GM12891 (cell line): ENCODE measurements at regions not wholly inside any gene's neighbourhood (a gene's known extent, or its start where the extent isn't known, plus 50 kb on each side); places are given as distances from the start of the nearest gene placed in this dataset.

ENCODE experiments used
- POLR2A ChIP-seq: IDR thresholded peaks from 2 replicates; pipeline ENCODE4 v1.6.1; 2011; ENCODE audit warnings: low read depth, low read length, control low read depth
- POLR2AphosphoS5 ChIP-seq: IDR thresholded peaks from 2 replicates; pipeline ENCODE4 v1.6.1; 2011; ENCODE audit warnings: low read depth, low read length, control low read depth
- POU2F2 ChIP-seq: IDR thresholded peaks from 2 replicates; pipeline ENCODE4 v1.6.1; 2011; ENCODE audit warnings: low read depth, mild to moderate bottlenecking, control low read depth, low read length, moderate library complexity
- SPI1 ChIP-seq: IDR thresholded peaks from 2 replicates; pipeline ENCODE4 v1.6.1; 2011; ENCODE audit warnings: low read depth, low read length, control low read depth
- TAF1 ChIP-seq: IDR thresholded peaks from 2 replicates; pipeline ENCODE4 v1.6.1; 2011; ENCODE audit warnings: low read depth, low read length, control low read depth

GRCh38 chr9:107760469-107761242 is 271.1 kb upstream of the KLF4 start:
- TF ChIP-seq POLR2A (no peak), TAF1 (no peak), POU2F2 (no peak), POLR2AphosphoS5 (no peak), SPI1 (0 out of 2 replicates have a peak, but pooled peaks have one; percentile 13)
